CD8-positive, alpha-beta memory T cell (primary cell): ENCODE measurements at regions not wholly inside any gene's neighbourhood (a gene's known extent, or its start where the extent isn't known, plus 50 kb on each side); places are given as distances from the start of the nearest gene placed in this dataset.

Experiments
- CTCF ChIA-PET: fragments of 350-600 bp; sonication (Branson Sonifier 250); formaldehyde crosslinking; loops from one replicate; lab custom pipeline; 2021; ENCODE audit warnings: antibody characterized with exemption; lab: Charles Lee
- POLR2A ChIA-PET: fragments of 350-600 bp; sonication (Branson Sonifier 250); formaldehyde crosslinking; loops from one replicate; lab custom pipeline; 2021; ENCODE audit warnings: antibody characterized with exemption; lab: Charles Lee
- DNase-seq, 5 donors: peaks; one replicate each; pipeline versions ENCODE4 v3.0.0 to v3.0.0-alpha.2; 2020 to 2022; ENCODE audit warnings: mixed read lengths in 1 of 5
- H3K27ac ChIP-seq: one replicate; pipeline ENCODE4 v1.7.0; 2013; ENCODE audit warnings: low read depth, mild to moderate bottlenecking, low read length, moderate library complexity
- H3K27me3 ChIP-seq: 2 replicates; pipeline ENCODE4 v1.7.0; 2013; ENCODE audit warnings: low read length, mild to moderate bottlenecking; ENCODE audit not compliant: insufficient read depth, poor library complexity, severe bottlenecking
- H3K36me3 ChIP-seq: 2 replicates; pipeline ENCODE4 v1.7.0; 2013; ENCODE audit warnings: mild to moderate bottlenecking, low read length, moderate library complexity; ENCODE audit not compliant: insufficient read depth
- H3K4me1 ChIP-seq: 2 replicates; pipeline ENCODE4 v1.7.0; 2013; ENCODE audit warnings: mild to moderate bottlenecking, low read length, moderate library complexity; ENCODE audit not compliant: insufficient read depth
- H3K4me3 ChIP-seq: 2 replicates; pipeline ENCODE4 v1.7.0; 2013; ENCODE audit warnings: mild to moderate bottlenecking, low read length
- H3K9me3 ChIP-seq: 2 replicates; pipeline ENCODE4 v1.7.0; 2013; ENCODE audit warnings: mild to moderate bottlenecking, low read length
- H3K27ac Mint-ChIP-seq, 8 donors: one replicate each; pipeline ENCODE4 v1.8.0; 2020 to 2021; ENCODE audit warnings: mixed read lengths in 8 of 8, mild to moderate bottlenecking in 6 of 8, inconsistent platforms in 3 of 8, moderate library complexity in 3 of 8
- H3K27me3 Mint-ChIP-seq, 2 donors: one replicate each; pipeline ENCODE4 v1.8.0; 2020 to 2021; ENCODE audit warnings: mixed read lengths in 2 of 2, mild to moderate bottlenecking in 1 of 2, moderate library complexity in 1 of 2
- H3K36me3 Mint-ChIP-seq, 3 donors: one replicate each; pipeline ENCODE4 v1.8.0; 2020 to 2021; ENCODE audit warnings: mixed read lengths in 3 of 3, inconsistent platforms in 1 of 3, mild to moderate bottlenecking in 1 of 3
- H3K4me1 Mint-ChIP-seq, 3 donors: one replicate each; pipeline ENCODE4 v1.8.0; 2020 to 2021; ENCODE audit warnings: mixed read lengths in 3 of 3, inconsistent platforms in 1 of 3, mild to moderate bottlenecking in 1 of 3
- H3K4me3 Mint-ChIP-seq, 7 donors: one replicate each; pipeline ENCODE4 v1.8.0; 2020 to 2021; ENCODE audit warnings: mixed read lengths in 7 of 7, mild to moderate bottlenecking in 6 of 7, moderate library complexity in 4 of 7, inconsistent platforms in 2 of 7
- H3K9me3 Mint-ChIP-seq, 5 donors: one replicate each; pipeline ENCODE4 v1.8.0; 2020 to 2022; ENCODE audit warnings: mixed read lengths in 5 of 5, mild to moderate bottlenecking in 3 of 5, moderate library complexity in 2 of 5, inconsistent platforms in 1 of 5

- no peaks in the 10 kb centered on the region for H3K36me3 ChIP-seq
- no peaks in the 10 kb centered on the region for H3K9me3 ChIP-seq
- no peak overlapping the region for H3K27ac Mint-ChIP-seq
- no peaks in the 10 kb centered on the region for H3K27me3 ChIP-seq
- no peak overlapping the region for H3K4me3 ChIP-seq
- no peak overlapping the region for H3K27ac ChIP-seq
- H3K4me1 ChIP-seq: no peaks in the 10 kb centered on the region
- no peak for DNase-seq
- no peaks in the 10 kb centered on the region for H3K4me1 Mint-ChIP-seq
- CTCF ChIA-PET: no interaction called here
- H3K9me3 Mint-ChIP-seq: no peaks in the 10 kb centered on the region
- POLR2A ChIA-PET: no interaction called here
- no peak overlapping the region for H3K4me3 Mint-ChIP-seq
- H3K27me3 Mint-ChIP-seq: peaks cover 8 to 13% of the 10 kb centered on the region in 2 donors
- H3K36me3 Mint-ChIP-seq: no peaks in the 10 kb centered on the region
Measured at GRCh38 chr15:29934251-29934650, 112.0 kb upstream of the TJP1 start.

DNA sequence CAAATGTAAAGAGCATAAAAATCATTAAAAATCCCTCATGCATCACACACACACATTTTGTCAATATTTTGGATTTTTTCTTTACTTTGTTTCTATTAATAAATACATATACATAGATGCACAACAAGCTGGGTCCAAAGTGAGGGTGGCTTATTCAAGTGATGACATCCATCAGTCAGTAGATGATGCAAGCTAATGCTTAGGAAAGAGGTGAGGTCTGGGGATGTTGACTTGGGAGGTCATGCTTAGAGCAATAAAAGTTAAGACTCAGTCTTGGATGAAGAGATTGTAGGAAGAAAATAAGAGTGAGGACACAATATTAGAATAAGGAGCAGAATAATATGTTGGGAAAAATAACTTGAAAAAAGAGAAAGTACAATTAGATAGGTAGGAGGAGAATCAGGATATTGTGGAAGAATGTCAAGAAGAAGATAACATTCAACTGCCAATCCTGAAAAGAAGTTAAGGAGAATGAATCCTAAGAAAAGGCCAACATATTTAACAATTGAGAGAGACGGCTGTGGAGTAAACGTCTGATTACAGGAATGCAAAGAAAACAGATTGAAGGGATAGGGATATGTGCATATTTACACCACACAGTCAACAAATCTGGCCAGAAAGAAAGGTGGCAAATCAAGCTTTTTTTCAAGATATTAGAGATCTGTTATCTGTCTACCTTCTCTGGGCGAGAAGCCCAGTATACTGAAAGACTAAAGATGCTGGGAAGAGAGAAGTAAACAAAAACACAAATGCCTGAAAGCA is 111.0 kb upstream of the TJP1 start:
- no peak for DNase-seq
- Histone ChIP-seq H3K27ac (no peak overlapping the region), H3K4me1 (no peaks in the 10 kb centered on the region), H3K27me3 (no peaks in the 10 kb centered on the region), H3K9me3 (no peaks in the 10 kb centered on the region), H3K4me3 (no peak overlapping the region), H3K36me3 (no peaks in the 10 kb centered on the region)
- Mint-ChIP-seq H3K4me1 (no peaks in the 10 kb centered on the region), H3K36me3 (no peaks in the 10 kb centered on the region), H3K27me3 (peaks cover 11 to 13% of the 10 kb centered on the region in 2 donors), H3K4me3 (no peak overlapping the region), H3K9me3 (peaks cover 0 to 2% (median 0%) of the 10 kb centered on the region in 5 donors), H3K27ac (no peak overlapping the region)
- ChIA-PET POLR2A (no interaction called here), CTCF (no interaction called here)

DNA sequence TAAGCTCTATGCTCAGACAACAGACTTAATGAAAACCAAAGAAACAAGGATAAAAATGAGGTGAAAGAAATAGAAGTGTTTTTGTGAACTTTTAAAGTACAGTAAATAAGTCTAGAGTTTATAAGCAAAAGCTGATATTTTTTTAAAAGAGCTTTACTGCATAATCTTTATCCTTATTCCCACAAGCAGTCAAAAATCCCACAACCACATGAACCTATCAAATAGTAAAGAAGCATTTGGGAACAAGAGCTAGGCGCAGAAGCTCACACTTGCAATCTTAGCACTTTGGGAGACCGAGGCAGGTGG is 103.8 kb upstream of the TJP1 start:
- CTCF ChIA-PET: no interaction called here
- POLR2A ChIA-PET: no interaction called here
- H3K4me1 Mint-ChIP-seq: no peaks in the 10 kb centered on the region
- Histone ChIP-seq H3K27me3 (peaks cover 7% of the 10 kb centered on the region), H3K4me1 (no peaks in the 10 kb centered on the region), H3K36me3 (no peaks in the 10 kb centered on the region), H3K9me3 (no peaks in the 10 kb centered on the region), H3K4me3 (no peak overlapping the region), H3K27ac (no peak overlapping the region)
- H3K27me3 Mint-ChIP-seq: peaks cover 25 to 27% of the 10 kb centered on the region in 2 donors
- no peak overlapping the region for H3K27ac Mint-ChIP-seq
- no peaks in the 10 kb centered on the region for H3K36me3 Mint-ChIP-seq
- no peak overlapping the region for H3K4me3 Mint-ChIP-seq
- peaks cover 0 to 2% (median 0%) of the 10 kb centered on the region in 5 donors for H3K9me3 Mint-ChIP-seq
- no peak for DNase-seq

GRCh38 chr15:29925227-29926082 is 103.2 kb upstream of the TJP1 start:
- no peaks in the 10 kb centered on the region for H3K4me1 Mint-ChIP-seq

GRCh38 chr15:29924750-29925149 is 102.5 kb upstream of the TJP1 start:
- ChIA-PET CTCF (no interaction called here), POLR2A (no interaction called here)
- Histone ChIP-seq H3K27ac (no peak overlapping the region), H3K27me3 (peaks cover 7% of the 10 kb centered on the region), H3K4me1 (no peaks in the 10 kb centered on the region), H3K36me3 (no peaks in the 10 kb centered on the region), H3K9me3 (no peaks in the 10 kb centered on the region), H3K4me3 (no peak overlapping the region)
- H3K36me3 Mint-ChIP-seq: no peaks in the 10 kb centered on the region
- H3K9me3 Mint-ChIP-seq: peaks cover 0 to 2% (median 0%) of the 10 kb centered on the region in 5 donors
- H3K4me3 Mint-ChIP-seq: no peak overlapping the region
- no peak overlapping the region for H3K27ac Mint-ChIP-seq
- no peak for DNase-seq
- peaks cover 30 to 32% of the 10 kb centered on the region in 2 donors for H3K27me3 Mint-ChIP-seq
- no peaks in the 10 kb centered on the region for H3K4me1 Mint-ChIP-seq

More at GRCh38 chr15:29925227-29926082, 103.2 kb upstream of the TJP1 start:
- Histone ChIP-seq H3K36me3 (no peaks in the 10 kb centered on the region), H3K27ac (no peak overlapping the region), H3K4me3 (no peak overlapping the region), H3K9me3 (no peaks in the 10 kb centered on the region), H3K27me3 (peaks cover 7% of the 10 kb centered on the region), H3K4me1 (no peaks in the 10 kb centered on the region)
- peak in 1 of 5 donors; percentile 5 for DNase-seq
- Mint-ChIP-seq H3K27ac (no peak overlapping the region), H3K4me3 (no peak overlapping the region), H3K9me3 (peaks cover 0 to 2% (median 0%) of the 10 kb centered on the region in 5 donors), H3K27me3 (peaks cover 26 to 32% of the 10 kb centered on the region in 2 donors), H3K36me3 (no peaks in the 10 kb centered on the region)
- POLR2A ChIA-PET: no interaction called here
- CTCF ChIA-PET: no interaction called here

GRCh38 chr15:29922191-29922590 is 99.9 kb upstream of the TJP1 start:
- H3K4me3 ChIP-seq: no peak overlapping the region
- ChIA-PET POLR2A (no interaction called here), CTCF (no interaction called here)
- no peaks in the 10 kb centered on the region for H3K36me3 ChIP-seq
- Mint-ChIP-seq H3K9me3 (no peaks in the 10 kb centered on the region), H3K27me3 (peaks cover 26% of the 10 kb centered on the region in 2 donors), H3K4me3 (no peak overlapping the region), H3K36me3 (no peaks in the 10 kb centered on the region), H3K4me1 (no peaks in the 10 kb centered on the region), H3K27ac (no peak overlapping the region)
- no peak overlapping the region for H3K27ac ChIP-seq
- H3K27me3 ChIP-seq: peaks cover 7% of the 10 kb centered on the region
- no peak for DNase-seq
- H3K9me3 ChIP-seq: no peaks in the 10 kb centered on the region
- H3K4me1 ChIP-seq: no peaks in the 10 kb centered on the region

DNA sequence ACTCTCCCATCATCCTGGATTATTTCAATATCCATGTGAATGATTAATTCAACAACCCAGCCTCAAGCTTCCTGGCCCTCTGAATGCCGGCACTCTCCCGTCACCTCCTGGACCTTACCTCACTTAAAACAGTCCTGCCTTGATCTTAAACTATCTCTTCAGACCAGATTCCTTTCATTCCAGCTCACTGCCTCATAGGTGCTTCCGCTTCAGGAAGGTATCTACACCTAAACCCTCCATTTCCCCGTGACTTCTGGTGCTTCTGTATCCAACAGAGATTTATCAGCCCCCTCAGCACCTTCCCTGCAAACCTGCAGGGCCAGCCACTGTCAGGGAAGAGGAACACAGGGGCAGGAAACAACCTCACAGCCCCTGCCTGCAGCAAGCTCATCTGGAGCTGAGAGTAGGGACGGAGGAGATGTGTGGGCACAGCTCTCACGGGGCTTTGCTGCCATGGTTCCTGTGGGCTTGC is 98.9 kb upstream of the TJP1 start:
- no peak overlapping the region for H3K27ac ChIP-seq
- Mint-ChIP-seq H3K36me3 (no peaks in the 10 kb centered on the region), H3K9me3 (no peaks in the 10 kb centered on the region), H3K27ac (no peak overlapping the region), H3K4me1 (no peaks in the 10 kb centered on the region), H3K4me3 (no peak overlapping the region), H3K27me3 (peaks cover 24 to 26% of the 10 kb centered on the region in 2 donors)
- H3K4me3 ChIP-seq: no peak overlapping the region
- no peaks in the 10 kb centered on the region for H3K4me1 ChIP-seq
- ChIA-PET CTCF (no interaction called here), POLR2A (no interaction called here)
- no peaks in the 10 kb centered on the region for H3K9me3 ChIP-seq
- H3K27me3 ChIP-seq: peaks cover 7% of the 10 kb centered on the region
- DNase-seq: no peak
- H3K36me3 ChIP-seq: no peaks in the 10 kb centered on the region

GRCh38 chr15:29920515-29920914 is 98.2 kb upstream of the TJP1 start:
- Mint-ChIP-seq H3K4me1 (no peaks in the 10 kb centered on the region), H3K27me3 (peaks cover 20 to 24% of the 10 kb centered on the region in 2 donors), H3K36me3 (no peaks in the 10 kb centered on the region), H3K9me3 (no peaks in the 10 kb centered on the region), H3K27ac (no peak overlapping the region), H3K4me3 (no peak overlapping the region)
- ChIA-PET CTCF (no interaction called here), POLR2A (no interaction called here)
- peaks cover 7% of the 10 kb centered on the region for H3K27me3 ChIP-seq
- DNase-seq: no peak
- H3K9me3 ChIP-seq: no peaks in the 10 kb centered on the region
- H3K4me3 ChIP-seq: no peak overlapping the region
- no peaks in the 10 kb centered on the region for H3K4me1 ChIP-seq
- no peak overlapping the region for H3K27ac ChIP-seq
- no peaks in the 10 kb centered on the region for H3K36me3 ChIP-seq
